NB4 (cell line): ENCODE measurements at regions not wholly inside any gene's neighbourhood (a gene's known extent, or its start where the extent isn't known, plus 50 kb on each side); places are given as distances from the start of the nearest gene placed in this dataset.

Experiments
- CTCF ChIP-seq: IDR thresholded peaks from one replicate; pipeline ENCODE4 v1.5.1; 2012; ENCODE audit warnings: low read depth, low read length
- MAX ChIP-seq: IDR thresholded peaks from 2 replicates; pipeline ENCODE4 v1.6.1; 2011; ENCODE audit warnings: low read depth, low read length
- POLR2A ChIP-seq: IDR thresholded peaks from 2 replicates; pipeline ENCODE4 v1.6.1; 2011; ENCODE audit warnings: mild to moderate bottlenecking; ENCODE audit not compliant: insufficient read length; ENCODE audit errors: extremely low read depth

GRCh38 chr6:104126315-104127005 is 733.3 kb downstream of the HACE1 start:
- TF ChIP-seq CTCF: no peak
- TF ChIP-seq POLR2A: no peak
- no peak for TF ChIP-seq MAX
